ENCODE measurements at regions not wholly inside any gene's neighbourhood (a gene's known extent, or its start where the extent isn't known, plus 50 kb on each side); places are given as distances from the start of the nearest gene placed in this dataset.

DNA sequence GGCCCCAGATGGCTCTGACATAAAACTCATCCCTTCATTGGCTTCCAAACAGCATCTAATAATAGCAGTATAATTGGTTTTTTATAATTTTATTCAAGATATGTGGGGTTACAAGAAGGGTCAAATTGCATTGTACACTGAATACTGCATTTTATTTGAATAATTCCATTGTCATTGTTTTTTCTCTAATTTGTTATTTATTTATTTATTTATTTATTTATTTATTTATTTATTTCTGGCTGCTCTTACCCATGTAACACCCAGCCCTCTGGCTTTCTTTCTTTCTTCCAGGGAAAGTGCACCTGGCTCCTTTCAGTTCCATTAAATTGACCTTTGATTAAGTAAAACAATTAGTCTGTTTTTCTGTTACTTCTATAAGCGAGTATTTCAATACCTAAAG lies 210.1 kb downstream of the CDH9 start:
- intact Hi-C loops (cut with DNase I) = no loop called here

DNA sequence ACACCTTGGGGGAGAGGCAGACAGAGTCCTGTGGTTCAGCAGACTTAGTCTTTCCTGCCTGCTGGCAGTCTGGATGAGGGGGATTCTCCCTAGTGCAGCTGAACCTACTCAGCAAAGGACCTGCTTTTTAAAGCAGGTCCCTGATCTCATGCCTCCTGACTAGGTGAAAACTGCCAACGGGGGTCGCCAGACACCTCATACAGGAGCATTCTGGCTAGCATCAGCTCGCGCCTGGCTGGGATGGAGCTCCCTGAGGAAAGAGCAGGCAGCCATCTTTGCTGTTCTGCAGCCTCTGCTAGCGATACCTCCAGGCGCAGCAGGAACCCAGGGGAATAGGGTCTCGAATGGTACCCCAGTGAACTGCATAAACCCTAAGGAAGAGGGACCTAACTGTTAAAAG lies 225.2 kb downstream of the CDH9 start:
- no peaks in the 10 kb centered on the region for H3K4me1 ChIP-seq (replicated peaks in 1 of 2)
- H3K36me3 ChIP-seq (replicated peaks in 1 of 2) = no peaks in the 10 kb centered on the region
- H3K9me3 ChIP-seq (replicated peaks in 1 of 3) = no peaks in the 10 kb centered on the region
- no peak for DNase-seq
- intact Hi-C loops (cut with DNase I) = no loop called here
- TF ChIP-seq POLR2A (IDR thresholded peaks at IDR 0.05) = no peak
- TF ChIP-seq, protein P1, sequence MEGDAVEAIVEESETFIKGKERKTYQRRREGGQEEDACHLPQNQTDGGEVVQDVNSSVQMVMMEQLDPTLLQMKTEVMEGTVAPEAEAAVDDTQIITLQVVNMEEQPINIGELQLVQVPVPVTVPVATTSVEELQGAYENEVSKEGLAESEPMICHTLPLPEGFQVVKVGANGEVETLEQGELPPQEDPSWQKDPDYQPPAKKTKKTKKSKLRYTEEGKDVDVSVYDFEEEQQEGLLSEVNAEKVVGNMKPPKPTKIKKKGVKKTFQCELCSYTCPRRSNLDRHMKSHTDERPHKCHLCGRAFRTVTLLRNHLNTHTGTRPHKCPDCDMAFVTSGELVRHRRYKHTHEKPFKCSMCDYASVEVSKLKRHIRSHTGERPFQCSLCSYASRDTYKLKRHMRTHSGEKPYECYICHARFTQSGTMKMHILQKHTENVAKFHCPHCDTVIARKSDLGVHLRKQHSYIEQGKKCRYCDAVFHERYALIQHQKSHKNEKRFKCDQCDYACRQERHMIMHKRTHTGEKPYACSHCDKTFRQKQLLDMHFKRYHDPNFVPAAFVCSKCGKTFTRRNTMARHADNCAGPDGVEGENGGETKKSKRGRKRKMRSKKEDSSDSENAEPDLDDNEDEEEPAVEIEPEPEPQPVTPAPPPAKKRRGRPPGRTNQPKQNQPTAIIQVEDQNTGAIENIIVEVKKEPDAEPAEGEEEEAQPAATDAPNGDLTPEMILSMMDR (IDR thresholded peaks at IDR 0.05) = no peak
- H3K27ac ChIP-seq = no peak overlapping the region
- 81 to 96% (median 84%) methylated on average over 4 to 7 of the region's 7 CpGs for WGBS, 4 donors
- H3K27me3 ChIP-seq = no peaks in the 10 kb centered on the region
- H3K4me3 ChIP-seq = no peak overlapping the region

More for the DNA sequence above, 210.1 kb downstream of the CDH9 start:
- Histone ChIP-seq H3K36me3 (replicated peaks in 1 of 2) (no peaks in the 10 kb centered on the region), H3K4me3 (no peak overlapping the region), H3K27ac (no peak overlapping the region), H3K9me3 (replicated peaks in 1 of 3) (no peaks in the 10 kb centered on the region), H3K27me3 (no peaks in the 10 kb centered on the region), H3K4me1 (replicated peaks in 1 of 2) (no peaks in the 10 kb centered on the region)
- 60 to 73% (median 61%) methylated on average over 1 of the region's 1 CpG for WGBS, 4 donors
- DNase-seq = no peak
- TF ChIP-seq, protein P1 (IDR thresholded peaks at IDR 0.05) = no peak
- TF ChIP-seq POLR2A (IDR thresholded peaks at IDR 0.05) = no peak

DNA sequence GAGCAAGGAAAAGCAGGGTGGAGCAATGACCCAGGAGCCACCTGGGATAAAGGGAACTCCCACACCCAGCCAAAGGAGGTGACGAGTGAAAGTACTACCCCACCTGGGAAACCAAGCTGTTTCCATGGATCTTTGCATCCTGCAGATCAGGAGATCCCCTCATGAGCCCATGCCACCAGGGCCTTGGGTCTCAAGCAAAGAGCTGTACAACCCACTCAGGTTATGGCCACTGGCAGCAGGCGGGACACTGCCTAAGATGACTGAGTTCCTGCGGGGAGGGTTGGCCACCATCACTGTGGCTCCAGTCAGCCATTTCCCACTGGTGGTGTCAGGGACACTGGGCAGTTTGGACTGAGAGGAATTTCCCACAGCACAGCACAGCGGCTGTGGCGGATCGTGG lies 225.7 kb downstream of the CDH9 start:
- TF ChIP-seq, protein P1 (IDR thresholded peaks at IDR 0.05) = no peak
- no peak for TF ChIP-seq POLR2A (IDR thresholded peaks at IDR 0.05)
- Histone ChIP-seq H3K27ac (no peak overlapping the region), H3K36me3 (replicated peaks in 1 of 2) (no peaks in the 10 kb centered on the region), H3K4me3 (no peak overlapping the region), H3K27me3 (no peaks in the 10 kb centered on the region), H3K4me1 (replicated peaks in 1 of 2) (no peaks in the 10 kb centered on the region), H3K9me3 (replicated peaks in 1 of 3) (no peaks in the 10 kb centered on the region)
- intact Hi-C loops (cut with DNase I) = no loop called here
- 83 to 92% (median 88%) methylated on average over 4 to 6 of the region's 6 CpGs for WGBS, 4 donors
- DNase-seq = no peak

DNA sequence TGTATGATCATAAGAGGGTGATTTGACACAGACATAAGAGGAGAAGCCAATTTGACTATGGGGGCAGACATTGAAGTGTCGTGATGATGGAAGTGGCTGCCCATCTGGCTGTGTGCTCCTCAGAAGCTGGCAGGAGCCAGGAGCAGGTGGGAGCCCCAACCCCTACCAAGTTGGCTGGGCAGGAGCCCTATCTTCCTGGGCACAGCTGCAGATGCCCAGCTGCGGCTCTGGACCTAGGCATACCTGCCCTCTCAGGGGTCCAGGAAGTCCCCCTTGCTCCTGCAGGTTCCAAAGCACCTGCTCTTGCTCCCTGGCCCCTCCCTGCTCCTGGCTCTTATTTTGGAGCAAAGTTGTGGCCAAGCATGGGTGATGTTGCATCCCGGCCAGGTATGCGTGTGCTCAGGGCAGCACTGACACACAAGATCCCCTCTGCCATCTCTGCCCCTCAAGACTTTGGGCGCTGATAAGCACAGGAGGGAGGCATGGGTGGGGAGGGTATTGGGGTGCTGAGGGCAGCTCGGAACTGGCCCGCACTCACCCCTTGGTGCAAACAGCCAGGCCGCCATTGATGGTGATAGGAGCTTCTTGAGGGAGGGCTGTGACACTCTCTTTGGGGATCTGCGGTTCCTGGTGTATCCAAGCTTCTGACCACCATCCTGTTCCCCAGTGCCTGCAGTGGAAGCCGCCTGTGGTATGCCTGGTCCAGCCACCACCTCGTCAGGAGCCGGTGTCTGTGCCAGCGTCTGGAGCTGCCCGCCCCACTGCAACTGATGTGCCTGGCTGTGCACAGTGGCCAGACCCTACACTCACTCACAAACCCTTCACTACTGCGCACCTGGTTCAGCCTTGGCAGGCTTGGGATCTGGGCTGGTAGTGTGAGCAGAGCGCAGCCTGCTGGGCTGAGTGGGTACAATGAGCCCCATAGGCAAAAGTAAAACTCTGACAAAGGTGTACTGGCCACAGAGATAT lies 230.9 kb downstream of the CDH9 start:
- WGBS, 4 donors = 82 to 85% (median 84%) methylated on average over 12 to 16 of the region's 16 CpGs
- Histone ChIP-seq H3K4me3 (no peak overlapping the region), H3K4me1 (replicated peaks in 1 of 2) (no peaks in the 10 kb centered on the region), H3K9me3 (replicated peaks in 1 of 3) (peaks cover 0 to 7% (median 0%) of the 10 kb centered on the region in 3 donors), H3K36me3 (replicated peaks in 1 of 2) (no peaks in the 10 kb centered on the region), H3K27ac (no peak overlapping the region), H3K27me3 (no peaks in the 10 kb centered on the region)
- no peak for DNase-seq
- intact Hi-C loops (cut with DNase I) = no loop called here
- TF ChIP-seq, protein P1 (IDR thresholded peaks at IDR 0.05) = no peak
- no peak for TF ChIP-seq POLR2A (IDR thresholded peaks at IDR 0.05)
